ENCODE measurements at regions not wholly inside any gene's neighbourhood (a gene's known extent, or its start where the extent isn't known, plus 50 kb on each side); places are given as distances from the start of the nearest gene placed in this dataset.
"Not testable (repeated sequence)": the region's sequence is repeated elsewhere in the genome, so short reads cannot be mapped to it uniquely, and the experiment has no call there.

- not testable (repeated sequence) for H3K4me1 ChIP-seq (ENCODE audit: control insufficient read depth in 1 of 2, extremely low read depth in 1 of 2, insufficient read depth in 2 of 2, low read length in 2 of 2)
Measured at GRCh38 chr10:95137990-95138625, 55.9 kb upstream of the ACSM6 start.

GRCh38 chr10:95134490-95134889 lies 59.5 kb upstream of the ACSM6 start:
- H3K36me3 ChIP-seq (ENCODE audit: control insufficient read depth in 2 of 2, extremely low read depth in 1 of 2, insufficient read depth in 1 of 2, low read length in 1 of 2), result peaks cover 0 to 2% of the 10 kb centered on the region in 2 donors
- H3K27me3 ChIP-seq (replicated peaks in 1 of 2; ENCODE audit: control insufficient read depth in 2 of 2, extremely low read depth in 1 of 2, insufficient read depth in 2 of 2, low read length in 1 of 2), result no peaks in the 10 kb centered on the region
- Mint-ChIP-seq H3K4me1 (no peaks in the 10 kb centered on the region), H3K9me3 (no peaks in the 10 kb centered on the region), H3K36me3 (no peaks in the 10 kb centered on the region), H3K27ac (no peak overlapping the region), H3K27me3 (no peaks in the 10 kb centered on the region), H3K4me3 (no peak overlapping the region)
- no peak for ATAC-seq (replicated peaks in 1 of 4)
- ChIA-PET CTCF (no interaction called here), POLR2A (no interaction called here)
- no peak for DNase-seq
- no CpG with 5 or more reads among the region's 1 CpG for WGBS (ENCODE audit: insufficient coverage)
- no peak overlapping the region for H3K27ac ChIP-seq (ENCODE audit: low read length)
- no peak overlapping the region for H3K4me3 ChIP-seq (ENCODE audit: control insufficient read depth in 1 of 2, extremely low read depth in 1 of 2, low read length in 1 of 2)
- H3K9me3 ChIP-seq, result no peaks in the 10 kb centered on the region
- H3K4me1 ChIP-seq (ENCODE audit: control insufficient read depth in 1 of 2, extremely low read depth in 1 of 2, insufficient read depth in 2 of 2, low read length in 2 of 2), result no peaks in the 10 kb centered on the region

More at GRCh38 chr10:95137990-95138625, 55.9 kb upstream of the ACSM6 start:
- H3K27me3 ChIP-seq (replicated peaks in 1 of 2; ENCODE audit: control insufficient read depth in 2 of 2, extremely low read depth in 1 of 2, insufficient read depth in 2 of 2, low read length in 1 of 2); POLR2A ChIA-PET; ATAC-seq (replicated peaks in 1 of 4); CTCF ChIA-PET; H3K9me3 ChIP-seq; H3K4me3 Mint-ChIP-seq; H3K36me3 ChIP-seq (ENCODE audit: control insufficient read depth in 2 of 2, extremely low read depth in 1 of 2, insufficient read depth in 1 of 2, low read length in 1 of 2); H3K27ac Mint-ChIP-seq; H3K4me3 ChIP-seq (ENCODE audit: control insufficient read depth in 1 of 2, extremely low read depth in 1 of 2, low read length in 1 of 2); DNase-seq; H3K27ac ChIP-seq (ENCODE audit: low read length); H3K27me3 Mint-ChIP-seq; H3K36me3 Mint-ChIP-seq; H3K4me1 Mint-ChIP-seq: not testable (repeated sequence)
- peaks cover 0 to 11% (median 9%) of the 10 kb centered on the region in 3 donors for H3K9me3 Mint-ChIP-seq
- WGBS (ENCODE audit: insufficient coverage), result no CpG with 5 or more reads among the region's 1 CpG

DNA sequence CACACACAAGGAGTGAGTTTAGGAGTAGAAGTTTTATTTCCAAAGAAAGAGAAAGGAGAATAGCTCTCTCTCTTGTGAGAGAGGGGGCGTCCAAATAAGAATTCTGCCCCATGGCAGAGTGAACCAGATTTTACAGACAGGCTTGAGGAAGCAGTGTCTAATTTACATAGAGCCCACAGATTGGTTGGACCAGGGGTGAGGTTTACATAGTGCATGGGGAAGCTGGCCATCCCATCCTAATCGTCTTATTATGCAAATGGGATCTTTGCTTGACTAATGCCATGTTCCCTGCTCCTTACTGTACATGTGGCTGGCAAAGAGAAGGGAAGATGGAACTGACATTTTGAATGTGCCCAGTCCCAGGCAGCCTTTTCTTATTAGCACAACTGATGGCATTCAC lies 60.0 kb upstream of the ACSM6 start:
- no peaks in the 10 kb centered on the region for H3K4me1 ChIP-seq (ENCODE audit: control insufficient read depth in 1 of 2, extremely low read depth in 1 of 2, insufficient read depth in 2 of 2, low read length in 2 of 2)
- H3K27ac ChIP-seq (ENCODE audit: low read length), result no peak overlapping the region
- no peaks in the 10 kb centered on the region for H3K27me3 ChIP-seq (replicated peaks in 1 of 2; ENCODE audit: control insufficient read depth in 2 of 2, extremely low read depth in 1 of 2, insufficient read depth in 2 of 2, low read length in 1 of 2)
- H3K4me3 ChIP-seq (ENCODE audit: control insufficient read depth in 1 of 2, extremely low read depth in 1 of 2, low read length in 1 of 2), result no peak overlapping the region
- Mint-ChIP-seq H3K36me3 (no peaks in the 10 kb centered on the region), H3K9me3 (no peaks in the 10 kb centered on the region), H3K4me1 (no peaks in the 10 kb centered on the region), H3K4me3 (no peak overlapping the region), H3K27ac (no peak overlapping the region), H3K27me3 (no peaks in the 10 kb centered on the region)
- no peak for DNase-seq
- peaks cover 0 to 2% of the 10 kb centered on the region in 2 donors for H3K36me3 ChIP-seq (ENCODE audit: control insufficient read depth in 2 of 2, extremely low read depth in 1 of 2, insufficient read depth in 1 of 2, low read length in 1 of 2)
- H3K9me3 ChIP-seq, result no peaks in the 10 kb centered on the region
- ChIA-PET POLR2A (no interaction called here), CTCF (interaction anchor here (0.9 kb wide), 2 partner anchors 109 to 229 kb away, joined by 4 to 5 read pairs; no protein-coding TSS in a partner anchor)
- WGBS (ENCODE audit: insufficient coverage), result 80% methylated on average over 1 of the region's 2 CpGs
- no peak for ATAC-seq (replicated peaks in 1 of 4)

- Histone ChIP-seq H3K27ac (ENCODE audit: low read length) (no peak overlapping the region), H3K27me3 (replicated peaks in 1 of 2; ENCODE audit: control insufficient read depth in 2 of 2, extremely low read depth in 1 of 2, insufficient read depth in 2 of 2, low read length in 1 of 2) (no peaks in the 10 kb centered on the region), H3K9me3 (no peaks in the 10 kb centered on the region), H3K36me3 (ENCODE audit: control insufficient read depth in 2 of 2, extremely low read depth in 1 of 2, insufficient read depth in 1 of 2, low read length in 1 of 2) (peaks cover 0 to 2% of the 10 kb centered on the region in 2 donors), H3K4me1 (ENCODE audit: control insufficient read depth in 1 of 2, extremely low read depth in 1 of 2, insufficient read depth in 2 of 2, low read length in 2 of 2) (no peaks in the 10 kb centered on the region), H3K4me3 (ENCODE audit: control insufficient read depth in 1 of 2, extremely low read depth in 1 of 2, low read length in 1 of 2) (no peak overlapping the region)
- 0% methylated on average over 1 of the region's 4 CpGs for WGBS (ENCODE audit: insufficient coverage)
- Mint-ChIP-seq H3K36me3 (no peaks in the 10 kb centered on the region), H3K27me3 (no peaks in the 10 kb centered on the region), H3K9me3 (no peaks in the 10 kb centered on the region), H3K27ac (no peak overlapping the region), H3K4me3 (no peak overlapping the region), H3K4me1 (no peaks in the 10 kb centered on the region)
- ATAC-seq (replicated peaks in 1 of 4) (no peak), DNase-seq (peak; percentile 3 to 77 (median 40))
- POLR2A ChIA-PET, result no interaction called here
- CTCF ChIA-PET, result interaction anchor here (0.8 to 0.9 kb wide), 3 partner anchors 110 to 232 kb away, joined by 3 to 5 read pairs (median 4); no protein-coding TSS in a partner anchor
Measured at GRCh38 chr10:95133016-95133752, 60.9 kb upstream of the ACSM6 start.

- H3K36me3 ChIP-seq (ENCODE audit: control insufficient read depth in 2 of 2, extremely low read depth in 1 of 2, insufficient read depth in 1 of 2, low read length in 1 of 2); H3K4me3 Mint-ChIP-seq; H3K4me3 ChIP-seq (ENCODE audit: control insufficient read depth in 1 of 2, extremely low read depth in 1 of 2, low read length in 1 of 2); H3K27ac ChIP-seq (ENCODE audit: low read length); DNase-seq; POLR2A ChIA-PET; H3K4me1 Mint-ChIP-seq; H3K27ac Mint-ChIP-seq; H3K27me3 ChIP-seq (replicated peaks in 1 of 2; ENCODE audit: control insufficient read depth in 2 of 2, extremely low read depth in 1 of 2, insufficient read depth in 2 of 2, low read length in 1 of 2); H3K27me3 Mint-ChIP-seq; H3K36me3 Mint-ChIP-seq; H3K4me1 ChIP-seq (ENCODE audit: control insufficient read depth in 1 of 2, extremely low read depth in 1 of 2, insufficient read depth in 2 of 2, low read length in 2 of 2); H3K9me3 ChIP-seq; H3K9me3 Mint-ChIP-seq; ATAC-seq (replicated peaks in 1 of 4): not testable (repeated sequence)
- CTCF ChIA-PET, result interaction anchor here in 1 of 2 donors (0.6 kb wide), 1 partner anchor 268 kb away, joined by 3 read pairs; no protein-coding TSS in a partner anchor
- WGBS (ENCODE audit: insufficient coverage), result no CpG with 5 or more reads among the region's 2 CpGs
Measured at GRCh38 chr10:95130429-95130828, 61.1 kb upstream of the CYP2C8 start.

DNA sequence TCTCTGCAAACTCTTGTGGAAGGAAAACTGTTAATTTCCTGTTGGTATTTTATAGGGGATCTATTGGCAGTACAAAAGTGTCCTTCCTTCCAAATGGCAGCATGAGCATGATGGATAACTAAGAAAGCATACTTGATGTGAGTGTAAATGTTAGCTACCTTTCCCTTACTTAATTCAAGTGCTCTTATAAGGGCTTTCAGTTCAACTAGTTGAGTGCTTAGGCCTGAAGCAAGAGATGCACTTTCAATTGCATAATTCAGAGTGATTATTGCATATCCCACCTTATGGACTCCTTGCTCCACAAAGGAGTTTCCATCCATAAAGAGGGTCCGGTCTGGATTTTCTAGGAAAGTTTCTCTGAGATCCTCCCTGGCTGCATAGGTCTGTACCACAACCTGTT lies 56.3 kb upstream of the CYP2C8 start:
- ChIA-PET CTCF (no interaction called here), POLR2A (no interaction called here)
- WGBS (ENCODE audit: insufficient coverage), result no CpG with 5 or more reads among the region's 1 CpG
- Mint-ChIP-seq H3K4me3 (no peak overlapping the region), H3K27ac (no peak overlapping the region), H3K27me3 (peaks cover 0 to 3% of the 10 kb centered on the region in 2 donors), H3K36me3 (no peaks in the 10 kb centered on the region), H3K9me3 (peaks cover 4 to 5% (median 5%) of the 10 kb centered on the region in 3 donors), H3K4me1 (no peaks in the 10 kb centered on the region)
- Histone ChIP-seq H3K27ac (ENCODE audit: low read length) (no peak overlapping the region), H3K4me3 (ENCODE audit: control insufficient read depth in 1 of 2, extremely low read depth in 1 of 2, low read length in 1 of 2) (no peak overlapping the region), H3K9me3 (no peaks in the 10 kb centered on the region), H3K27me3 (replicated peaks in 1 of 2; ENCODE audit: control insufficient read depth in 2 of 2, extremely low read depth in 1 of 2, insufficient read depth in 2 of 2, low read length in 1 of 2) (no peaks in the 10 kb centered on the region), H3K4me1 (ENCODE audit: control insufficient read depth in 1 of 2, extremely low read depth in 1 of 2, insufficient read depth in 2 of 2, low read length in 2 of 2) (no peaks in the 10 kb centered on the region), H3K36me3 (ENCODE audit: control insufficient read depth in 2 of 2, extremely low read depth in 1 of 2, insufficient read depth in 1 of 2, low read length in 1 of 2) (no peaks in the 10 kb centered on the region)
- no peak for ATAC-seq (replicated peaks in 1 of 4)
- no peak for DNase-seq

Data from T-cell (primary cell).